Breast epithelium (tissue), 3 donors: ENCODE measurements at regions not wholly inside any gene's neighbourhood (a gene's known extent, or its start where the extent isn't known, plus 50 kb on each side); places are given as distances from the start of the nearest gene placed in this dataset.

Experiments used
- POLR2A ChIP-seq: fragments of 450-650 bp; IDR thresholded peaks from one replicate; pipeline ENCODE4 v1.6.1; 2016; ENCODE audit warnings: antibody characterized with exemption, mild to moderate bottlenecking, moderate library complexity
- POLR2AphosphoS5 ChIP-seq, 3 donors: sonication (generic); formaldehyde crosslinking; IDR thresholded peaks; one replicate each; pipeline ENCODE4 v1.6.1; 2017; ENCODE audit warnings: antibody characterized with exemption in 3 of 3
- TF ChIP-seq, protein P1 (sequence below), 3 donors: fragments of 450-650 bp; IDR thresholded peaks; one replicate each; pipeline ENCODE4 v1.5.1; 2016 to 2017; ENCODE audit warnings: antibody characterized with exemption in 3 of 3, mild to moderate bottlenecking in 3 of 3, moderate library complexity in 3 of 3

GRCh38 chr10:78719276-78719675 is 349.5 kb upstream of the ZMIZ1 start:
- no peak for TF ChIP-seq POLR2A
- TF ChIP-seq POLR2AphosphoS5 (IDR thresholded peaks at IDR 0.05), result no peak
- TF ChIP-seq, protein P1, sequence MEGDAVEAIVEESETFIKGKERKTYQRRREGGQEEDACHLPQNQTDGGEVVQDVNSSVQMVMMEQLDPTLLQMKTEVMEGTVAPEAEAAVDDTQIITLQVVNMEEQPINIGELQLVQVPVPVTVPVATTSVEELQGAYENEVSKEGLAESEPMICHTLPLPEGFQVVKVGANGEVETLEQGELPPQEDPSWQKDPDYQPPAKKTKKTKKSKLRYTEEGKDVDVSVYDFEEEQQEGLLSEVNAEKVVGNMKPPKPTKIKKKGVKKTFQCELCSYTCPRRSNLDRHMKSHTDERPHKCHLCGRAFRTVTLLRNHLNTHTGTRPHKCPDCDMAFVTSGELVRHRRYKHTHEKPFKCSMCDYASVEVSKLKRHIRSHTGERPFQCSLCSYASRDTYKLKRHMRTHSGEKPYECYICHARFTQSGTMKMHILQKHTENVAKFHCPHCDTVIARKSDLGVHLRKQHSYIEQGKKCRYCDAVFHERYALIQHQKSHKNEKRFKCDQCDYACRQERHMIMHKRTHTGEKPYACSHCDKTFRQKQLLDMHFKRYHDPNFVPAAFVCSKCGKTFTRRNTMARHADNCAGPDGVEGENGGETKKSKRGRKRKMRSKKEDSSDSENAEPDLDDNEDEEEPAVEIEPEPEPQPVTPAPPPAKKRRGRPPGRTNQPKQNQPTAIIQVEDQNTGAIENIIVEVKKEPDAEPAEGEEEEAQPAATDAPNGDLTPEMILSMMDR (IDR thresholded peaks at IDR 0.05), result no peak
